M059J (cell line): ENCODE measurements at regions not wholly inside any gene's neighbourhood (a gene's known extent, or its start where the extent isn't known, plus 50 kb on each side); places are given as distances from the start of the nearest gene placed in this dataset.
A peak's percentile ranks its signal among the peaks of the same experiment; 100 is the strongest.
"Not testable (repeated sequence)": the region's sequence is repeated elsewhere in the genome, so short reads cannot be mapped to it uniquely, and the experiment has no call there.

Experiments
- DNase-seq: peaks from one replicate; pipeline ENCODE4 v3.0.0-alpha.2; 2012; ENCODE audit warnings: low read depth

- DNase-seq = not testable (repeated sequence)
These were observed 59.6 kb upstream of the DMRTB1 start for GRCh38 chr1:53399370-53400133.

- no peak for DNase-seq
These were observed 58.2 kb upstream of the DMRTB1 start for GRCh38 chr1:53400761-53401674.

GRCh38 chr1:53401813-53402745, 57.1 kb upstream of the DMRTB1 start:
- DNase-seq = no peak

GRCh38 chr1:53402891-53403655, 56.1 kb upstream of the DMRTB1 start:
- no peak for DNase-seq

GRCh38 chr1:53405737-53406136, 53.5 kb upstream of the DMRTB1 start:
- DNase-seq = no peak

GRCh38 chr1:53406551-53407235, 52.5 kb upstream of the DMRTB1 start:
- no peak for DNase-seq

- DNase-seq = peak; percentile 50
These were observed 51.0 kb upstream of the DMRTB1 start for GRCh38 chr1:53408013-53408754.

GRCh38 chr1:53408755-53409129, 50.5 kb upstream of the DMRTB1 start:
- DNase-seq = no peak

- no peak for DNase-seq
These were observed 50.0 kb upstream of the DMRTB1 start for GRCh38 chr1:53409233-53409632.
